Hematopoietic multipotent progenitor cell (in vitro differentiated cells): ENCODE measurements at regions not wholly inside any gene's neighbourhood (a gene's known extent, or its start where the extent isn't known, plus 50 kb on each side); places are given as distances from the start of the nearest gene placed in this dataset.

Source experiments
- DNase-seq, 3 donors: peaks; one replicate each; pipeline ENCODE4 v3.0.0-alpha.2; 2011 to 2015; ENCODE audit warnings: low read depth in 2 of 3, low spot score in 2 of 3

DNA sequence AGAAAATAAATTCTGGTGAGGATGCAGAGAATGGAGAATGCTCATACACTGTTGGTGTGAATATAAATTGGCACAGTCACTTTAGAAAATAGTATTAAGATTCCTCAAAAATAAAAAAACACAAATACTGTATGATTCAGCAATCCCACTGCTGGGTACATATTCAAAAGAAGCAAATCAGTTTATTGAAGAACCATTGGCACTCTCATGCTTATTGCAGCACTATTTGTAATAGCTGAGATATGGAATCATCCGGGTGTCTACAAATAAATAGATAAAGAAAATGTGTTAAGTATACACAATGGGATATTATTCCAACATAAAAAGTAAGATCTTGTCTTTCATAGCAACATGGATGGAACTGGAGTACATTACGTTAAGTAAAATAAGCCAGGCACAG, 579.4 kb upstream of the SEL1L start:
- DNase-seq = no peak

DNA sequence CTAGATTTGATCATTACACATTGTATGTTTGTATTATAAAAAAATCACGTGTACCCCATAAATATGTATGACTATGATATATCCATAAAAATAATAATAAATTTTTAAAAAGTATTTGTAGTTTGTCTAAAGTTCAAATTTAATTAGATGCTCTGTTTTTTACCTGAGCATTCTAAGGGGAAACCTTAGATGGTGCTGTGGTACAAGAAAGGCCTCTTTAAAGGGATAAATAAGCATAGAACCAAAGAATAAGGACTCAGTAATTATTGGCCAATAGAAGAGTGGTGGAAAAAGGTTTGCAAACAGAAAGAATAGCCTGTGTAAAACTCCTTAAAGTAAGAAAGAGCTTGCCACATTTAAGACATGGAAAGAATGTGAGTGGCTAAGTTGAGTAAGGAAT, 580.1 kb upstream of the SEL1L start:
- DNase-seq = no peak

DNA sequence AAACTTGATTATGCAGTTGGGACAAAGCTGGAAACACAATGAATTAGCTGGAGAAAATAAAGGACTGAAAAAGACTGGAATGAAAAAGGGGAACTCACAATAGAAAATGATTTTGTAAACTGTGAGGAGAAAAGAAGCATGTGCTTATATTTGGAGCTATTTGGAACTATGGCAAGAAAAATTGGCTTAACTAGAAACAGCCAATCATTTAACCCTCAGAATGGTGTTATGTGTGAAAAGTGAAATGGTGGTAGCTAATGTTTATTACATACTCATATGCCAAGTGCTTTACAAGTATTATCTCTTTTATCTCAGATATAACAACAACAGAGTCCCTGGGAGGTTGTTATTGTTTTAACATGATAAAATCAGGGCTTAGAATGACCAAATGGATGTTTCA, 583.1 kb upstream of the SEL1L start:
- DNase-seq = no peak

DNA sequence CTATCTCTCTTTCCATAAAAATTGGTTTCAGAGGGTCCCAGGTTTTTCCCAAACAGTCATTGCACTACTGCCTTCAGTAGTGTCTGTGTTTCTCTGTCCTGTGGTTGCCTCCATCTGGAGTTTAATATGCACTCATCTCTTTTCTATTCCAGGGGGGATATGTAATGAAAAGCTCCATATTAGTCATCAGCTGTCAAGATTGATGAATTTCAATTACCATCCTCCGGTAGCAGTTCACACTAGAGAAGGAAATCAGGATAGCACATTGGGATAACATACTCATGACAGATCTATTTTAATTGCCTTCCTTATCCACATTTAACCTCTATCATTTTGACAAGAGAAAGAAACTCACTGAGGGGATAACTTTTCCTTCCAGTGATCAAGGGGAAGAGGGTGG, 589.0 kb upstream of the SEL1L start:
- DNase-seq = no peak

DNA sequence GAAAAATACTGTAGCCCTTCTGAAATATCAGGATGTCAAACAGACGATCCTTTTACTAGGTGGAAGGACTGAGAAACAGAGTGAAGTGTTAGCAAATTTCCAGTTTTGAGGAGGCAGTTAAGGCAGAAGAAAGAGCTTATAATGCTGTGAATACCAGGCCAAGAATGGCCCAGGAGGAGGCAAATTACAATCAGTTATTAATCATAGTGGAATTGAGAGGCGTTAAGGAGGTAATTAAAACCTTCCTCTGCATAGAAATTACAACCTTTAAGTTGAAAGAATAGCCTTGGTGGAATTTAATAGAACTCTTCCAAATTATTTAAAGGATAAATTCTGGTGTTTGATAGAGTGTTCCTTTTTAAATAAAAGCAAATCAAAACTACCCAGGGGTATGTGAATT, 590.9 kb upstream of the SEL1L start:
- DNase-seq = no peak

DNA sequence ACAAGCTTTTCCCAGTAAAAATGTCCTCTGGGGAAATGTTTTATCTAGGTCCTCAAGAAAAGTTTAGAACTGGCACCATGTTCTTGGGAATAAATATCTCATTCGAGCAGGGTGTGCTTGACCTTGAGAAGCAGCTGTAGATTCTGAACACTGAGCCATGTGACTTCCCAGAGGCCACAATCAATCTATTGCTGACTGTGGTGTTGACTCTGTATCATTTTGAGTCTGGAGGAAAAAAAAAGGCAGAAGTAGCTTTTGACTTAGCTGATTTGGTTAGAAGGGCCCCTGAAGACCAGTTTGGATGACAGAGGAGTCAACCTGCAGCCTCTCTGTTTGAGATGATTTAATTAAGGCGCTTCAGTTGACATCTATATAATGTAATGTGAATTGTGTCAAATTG, 592.4 kb upstream of the SEL1L start:
- no peak for DNase-seq

DNA sequence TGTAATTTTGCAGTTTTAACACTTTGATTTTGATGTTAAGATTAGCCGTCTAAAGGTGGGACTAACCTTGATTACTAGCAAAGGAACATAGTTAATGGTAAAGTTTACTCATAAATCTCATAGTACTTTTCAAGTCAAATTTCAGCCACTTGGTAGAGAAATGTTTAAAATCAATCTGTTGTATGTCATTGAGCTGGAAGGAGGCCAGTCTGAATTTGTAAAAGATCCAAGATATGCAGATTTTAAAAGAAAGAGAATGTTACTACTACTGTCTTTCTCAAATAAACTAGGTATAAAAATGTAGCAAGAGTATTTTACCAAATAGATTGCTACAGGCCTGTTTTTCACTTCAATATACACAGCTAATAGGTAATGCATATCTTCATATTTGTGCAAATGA, 600.8 kb upstream of the SEL1L start:
- no peak for DNase-seq

DNA sequence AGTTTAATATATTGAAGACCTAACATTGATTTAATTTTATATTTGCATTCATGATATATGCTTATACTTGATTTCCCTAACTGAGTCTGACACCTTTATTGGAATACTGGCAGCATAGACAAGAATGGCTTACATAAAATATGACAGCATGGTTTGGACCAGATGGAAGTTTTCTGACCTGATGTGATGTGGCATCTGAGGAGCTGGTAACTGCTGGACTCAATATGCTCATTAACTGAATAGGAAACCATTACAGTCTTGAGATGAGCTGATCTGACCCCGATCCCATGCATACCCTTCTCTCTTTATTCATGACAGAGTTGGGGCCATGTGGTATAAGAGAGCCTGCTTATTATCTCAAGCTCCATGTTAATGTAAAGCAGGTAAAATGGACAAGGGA, 604.8 kb upstream of the SEL1L start:
- DNase-seq = no peak

DNA sequence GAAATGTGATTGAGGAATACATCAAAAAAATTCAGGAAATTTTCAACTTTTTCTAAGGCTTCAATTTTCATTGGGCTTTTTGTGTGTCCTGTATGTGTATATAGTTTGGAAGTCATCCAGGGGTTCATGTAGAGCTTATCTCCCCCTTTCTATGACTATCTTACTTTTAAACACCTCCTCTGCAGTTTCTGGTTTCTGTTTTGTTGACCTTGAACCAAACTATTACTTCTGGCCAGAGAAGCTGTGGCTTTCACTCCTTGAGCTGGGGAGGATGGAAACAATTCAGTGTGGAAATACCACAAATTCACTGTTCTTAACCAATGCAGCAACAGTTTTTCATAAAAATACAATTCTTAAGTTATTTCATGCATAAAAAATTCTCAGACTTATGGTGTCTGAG, 613.2 kb upstream of the SEL1L start:
- DNase-seq = no peak

DNA sequence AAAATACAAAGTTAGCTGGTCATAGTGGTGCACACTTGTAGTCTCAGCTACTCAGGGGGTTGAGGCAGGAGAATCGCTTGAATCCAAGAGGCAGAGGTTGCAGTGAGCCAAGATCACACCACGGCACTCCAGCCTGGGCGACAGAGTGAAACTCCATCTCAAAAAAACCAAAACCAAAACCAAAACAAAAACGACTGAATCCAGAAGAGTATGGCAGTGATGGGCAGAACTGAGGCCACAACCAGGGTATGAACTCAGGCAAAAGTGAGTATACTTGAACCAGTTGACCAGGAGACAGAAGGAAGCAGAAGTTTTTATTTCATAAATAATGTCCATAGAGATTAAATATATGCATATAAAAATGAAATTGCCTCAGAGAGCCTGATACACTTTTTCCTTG, 620.0 kb upstream of the SEL1L start:
- no peak for DNase-seq

DNA sequence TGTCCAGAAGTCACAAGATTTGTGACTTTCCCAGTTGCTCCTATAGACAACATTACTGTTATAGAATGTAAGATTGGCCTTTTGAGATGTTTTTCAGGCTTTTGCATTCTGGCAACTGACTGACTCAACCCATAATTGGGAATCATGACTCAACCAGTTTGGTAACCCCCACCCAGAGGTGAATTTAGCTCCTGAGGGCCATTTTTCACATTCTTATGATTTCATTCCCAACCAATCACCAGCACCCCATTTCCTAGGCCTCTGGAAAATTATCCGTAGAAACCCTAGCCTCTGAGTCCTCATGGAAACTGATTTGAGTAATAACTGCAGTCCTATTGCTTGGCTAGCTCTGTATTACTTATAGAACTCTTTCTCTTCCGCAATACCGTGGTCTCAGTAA, 626.0 kb upstream of the SEL1L start:
- DNase-seq = no peak

DNA sequence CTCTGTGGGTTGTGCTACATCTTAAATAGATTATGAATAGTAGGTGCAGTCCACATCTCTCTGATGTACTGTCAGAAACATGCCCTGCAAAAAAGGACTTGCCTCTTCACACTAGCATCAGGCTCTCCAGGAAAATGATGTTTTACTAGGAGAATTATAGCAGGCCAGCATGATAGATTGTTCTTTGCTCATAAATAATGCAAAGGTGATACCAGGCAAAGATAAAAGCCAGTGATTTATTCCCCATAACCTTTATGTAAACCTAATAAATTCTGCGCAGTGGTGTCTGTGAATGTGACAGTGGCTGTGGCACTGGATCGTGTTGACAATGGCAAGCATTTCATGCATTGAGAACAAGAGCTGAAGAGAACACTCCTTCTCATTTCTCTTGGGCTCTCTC, 646.5 kb upstream of the SEL1L start:
- DNase-seq = no peak

DNA sequence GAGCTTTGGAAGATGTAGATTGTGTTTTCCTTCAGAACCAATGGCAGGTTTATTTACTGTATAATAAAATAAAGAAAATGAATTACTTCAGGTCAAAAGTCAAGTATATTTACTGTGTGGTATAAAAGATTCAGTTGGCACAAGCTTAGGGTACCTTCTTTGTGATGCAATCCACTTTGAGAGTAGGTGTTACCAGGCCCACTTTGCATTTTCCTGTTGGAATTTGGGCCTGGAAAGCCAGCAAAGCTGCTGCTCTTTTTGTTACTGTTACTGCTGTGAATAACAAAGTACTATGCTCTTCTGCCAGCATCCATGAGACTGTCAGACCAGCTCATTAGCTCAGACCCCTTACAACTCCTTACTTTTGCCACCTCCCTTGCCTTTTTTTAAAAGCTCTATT, 649.0 kb upstream of the SEL1L start:
- no peak for DNase-seq

DNA sequence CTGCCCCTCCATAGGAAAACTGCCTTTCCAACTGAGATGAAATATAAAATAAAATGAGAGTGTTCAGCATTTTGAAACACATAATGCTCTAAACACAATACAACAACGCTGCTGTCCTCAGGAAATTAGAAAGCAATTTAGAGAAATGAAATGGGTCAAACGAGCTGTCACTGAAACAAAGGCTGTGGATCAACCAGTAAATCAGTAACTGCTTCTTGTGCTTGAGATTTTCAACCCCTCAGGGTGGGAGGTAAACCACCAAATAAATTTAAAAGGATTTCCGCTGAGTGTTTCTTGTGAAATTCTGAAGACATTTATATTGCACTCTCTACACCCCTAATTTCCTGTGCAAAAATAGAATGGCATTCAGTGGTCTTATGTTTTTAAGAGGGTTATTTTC, 657.1 kb upstream of the SEL1L start:
- no peak for DNase-seq

DNA sequence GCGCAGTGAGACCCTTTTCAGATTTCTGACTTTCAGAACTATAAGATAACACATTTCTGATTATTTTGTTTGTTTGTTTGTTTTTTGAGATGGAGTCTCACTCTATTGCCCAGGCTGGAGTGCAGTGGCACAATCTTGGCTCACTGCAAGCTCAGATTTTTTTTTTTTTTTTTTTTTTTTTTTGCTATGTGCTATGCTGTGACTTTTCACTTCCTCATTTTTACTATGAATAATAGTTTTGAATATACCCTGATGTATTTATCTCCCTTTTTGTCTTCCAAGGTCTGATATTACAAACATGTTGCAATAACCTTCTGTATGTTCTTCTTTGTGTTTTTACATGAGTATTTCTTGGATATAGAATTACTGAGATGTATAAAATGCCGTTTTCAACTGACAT, 658.7 kb upstream of the SEL1L start:
- no peak for DNase-seq

DNA sequence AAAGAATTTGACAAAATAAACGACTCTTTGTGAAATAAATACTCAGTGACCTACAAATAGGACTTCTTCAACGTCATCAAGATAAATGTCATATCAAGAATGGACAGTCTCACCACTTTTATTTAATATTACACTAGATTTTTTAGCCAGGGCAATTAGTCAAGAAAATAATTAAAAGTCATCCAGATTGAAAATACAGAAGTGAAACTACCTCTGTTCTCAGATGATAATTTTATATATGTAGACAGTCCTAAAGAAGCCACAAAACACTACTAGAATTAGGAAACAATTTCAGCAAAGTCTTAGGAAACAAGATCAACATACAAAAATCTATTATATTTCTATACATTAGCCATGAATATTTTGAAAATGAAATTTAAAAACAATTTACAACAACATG, 689.6 kb upstream of the SEL1L start:
- DNase-seq = no peak

DNA sequence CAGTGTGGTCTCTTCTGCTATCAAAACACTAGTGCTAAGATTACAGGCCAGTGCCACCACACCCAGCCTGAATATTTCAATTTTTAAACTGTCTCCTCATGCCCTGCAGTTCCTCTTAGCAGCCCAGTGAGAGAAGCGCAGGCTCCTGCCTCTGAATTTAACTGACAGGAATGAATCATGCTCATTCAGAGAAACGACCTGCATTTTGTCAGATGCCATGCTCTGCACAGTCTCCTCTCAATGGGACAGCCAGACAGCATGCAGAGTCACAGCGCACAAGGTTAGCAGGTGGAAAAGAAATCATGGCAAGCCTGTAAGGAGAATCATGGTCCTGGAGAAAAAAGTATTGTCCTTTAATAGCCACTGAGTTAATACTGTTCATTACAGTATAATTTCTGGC, 691.0 kb upstream of the SEL1L start:
- no peak for DNase-seq

DNA sequence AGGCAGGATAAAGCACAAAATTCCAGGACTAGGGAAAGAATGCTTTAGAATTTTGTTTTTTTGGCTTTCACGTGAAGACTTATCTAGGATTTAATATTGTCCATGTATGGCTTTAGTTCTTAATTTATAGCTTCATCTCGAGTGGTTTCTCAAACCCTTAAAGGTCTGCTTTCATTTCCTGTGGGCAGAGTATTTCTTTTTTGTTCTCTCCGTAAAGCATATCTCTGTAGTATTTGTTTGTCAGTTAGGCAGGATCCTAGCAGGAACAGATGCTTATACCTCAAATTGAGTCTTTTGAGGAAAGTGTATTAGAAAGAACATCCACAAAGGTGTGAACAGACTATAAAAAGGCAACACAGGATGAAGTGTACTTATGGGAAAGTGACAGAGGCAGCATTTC, 697.1 kb upstream of the SEL1L start:
- DNase-seq = no peak

DNA sequence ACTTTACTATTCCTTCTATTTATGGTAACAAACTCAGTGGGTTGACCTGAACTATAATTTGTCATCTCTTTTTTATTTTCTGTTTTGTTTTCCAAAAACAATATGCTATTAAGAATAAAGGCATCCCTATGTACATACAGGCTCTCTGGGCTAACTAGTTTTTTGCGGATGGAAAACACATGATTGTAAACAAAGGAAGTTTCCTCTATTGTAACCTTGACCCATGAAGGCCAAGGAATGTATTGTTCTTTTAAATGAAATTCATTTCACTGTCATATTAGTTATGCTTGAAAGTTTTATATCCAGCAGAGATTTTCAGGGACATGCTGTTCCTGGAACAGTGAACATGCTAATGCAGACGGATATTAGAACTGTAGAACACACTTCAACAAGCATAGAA, 705.0 kb upstream of the SEL1L start:
- no peak for DNase-seq

DNA sequence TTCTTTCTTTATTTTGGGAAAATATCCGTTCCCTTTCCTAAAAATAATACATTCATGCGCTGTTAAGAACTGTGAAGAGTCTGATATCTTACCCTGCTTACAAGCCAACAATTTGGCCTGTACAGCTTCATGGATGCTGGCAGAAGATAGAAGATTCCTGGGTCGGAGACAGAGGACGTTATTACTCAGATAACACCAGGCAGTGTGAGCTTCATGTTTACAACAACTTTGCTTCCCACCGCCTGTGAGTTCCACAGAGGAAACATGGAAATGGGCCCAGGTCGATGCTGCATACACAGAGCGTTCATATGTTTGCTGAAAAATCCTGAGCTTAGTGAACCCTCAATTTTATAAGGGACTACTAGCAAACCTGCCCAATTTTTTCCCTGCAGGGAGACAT, 705.6 kb upstream of the SEL1L start:
- DNase-seq = no peak

DNA sequence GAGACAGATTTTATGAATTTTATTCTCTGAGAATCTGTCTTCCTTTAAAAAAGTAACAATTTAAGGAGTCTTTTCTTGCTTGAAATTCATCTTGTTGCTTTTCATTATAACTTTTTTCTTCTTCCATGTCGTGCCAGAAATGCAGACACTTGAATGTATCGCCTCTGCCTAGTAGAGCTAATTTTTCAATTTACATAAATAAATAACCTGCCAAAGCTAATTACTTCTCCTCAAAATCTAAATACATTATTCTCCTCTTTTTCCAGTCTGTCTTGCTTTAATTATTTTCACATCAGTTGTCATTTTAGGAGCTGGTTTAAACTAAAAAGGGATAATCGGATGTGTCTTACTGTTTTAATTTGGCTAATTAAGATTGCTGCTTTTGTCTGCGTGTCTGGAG, 711.1 kb upstream of the SEL1L start:
- DNase-seq = no peak

DNA sequence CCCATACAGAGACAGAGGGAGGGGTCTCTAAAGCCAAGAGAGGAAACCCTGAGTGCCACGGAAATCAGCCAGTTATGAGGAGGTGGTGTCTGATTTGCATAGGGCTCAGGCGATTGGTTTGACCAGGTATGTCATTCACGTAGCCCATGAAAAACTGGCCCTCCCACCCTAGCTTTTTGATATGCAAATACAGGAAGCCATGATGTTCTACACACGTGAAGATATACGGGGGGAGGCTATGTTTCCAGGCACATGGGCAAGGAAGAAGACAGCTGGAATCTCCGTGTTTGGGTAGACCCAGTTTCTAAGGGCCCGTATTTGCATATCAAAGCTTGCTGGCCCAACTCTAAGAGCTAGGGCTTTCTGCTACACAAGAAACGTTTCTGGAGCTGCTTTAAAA, 717.8 kb upstream of the SEL1L start:
- no peak for DNase-seq

DNA sequence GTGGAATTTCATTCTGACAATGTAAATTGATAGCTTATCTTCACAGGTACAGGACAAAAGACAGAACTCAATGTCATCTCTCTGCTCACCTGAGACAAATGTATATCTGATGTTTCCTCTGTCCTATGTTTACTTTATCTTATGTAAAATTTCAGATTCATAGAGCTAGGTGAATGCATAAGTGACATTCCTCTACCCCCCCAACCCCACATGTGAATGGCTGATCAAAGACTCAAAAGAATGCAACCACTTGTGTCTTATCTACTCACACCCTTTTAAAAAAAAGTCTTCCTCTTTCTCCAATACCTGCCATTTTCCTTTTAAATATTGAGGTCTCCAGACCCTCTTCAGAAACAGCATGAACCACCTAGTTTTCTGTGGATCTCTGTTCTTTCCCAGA, 736.6 kb upstream of the SEL1L start:
- no peak for DNase-seq

DNA sequence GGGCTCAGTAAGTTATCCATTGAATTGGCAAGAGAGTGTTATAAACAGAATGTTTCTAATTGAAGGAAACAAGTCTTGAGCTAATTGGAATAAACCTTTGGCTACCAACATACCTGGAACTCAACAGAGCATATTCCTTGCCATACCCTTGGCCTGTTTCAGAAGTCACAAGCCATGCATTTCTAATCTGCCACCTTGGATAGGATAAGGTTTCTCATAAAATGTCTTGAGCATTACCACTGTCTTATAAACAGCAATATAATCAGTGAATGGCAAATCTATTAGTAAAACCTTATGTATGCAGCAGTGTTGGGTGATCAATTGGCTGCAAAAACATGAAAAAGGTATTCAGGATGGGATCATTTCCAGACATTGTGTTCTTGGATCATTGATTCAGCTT, 765.2 kb upstream of the SEL1L start:
- DNase-seq = no peak
